OCI-LY7 (cell line): ENCODE measurements at regions not wholly inside any gene's neighbourhood (a gene's known extent, or its start where the extent isn't known, plus 50 kb on each side); places are given as distances from the start of the nearest gene placed in this dataset.

Experiments used
- BruUV-seq: library from RNA; stranded (reverse); fragments of 400-500 nt; replicated peaks from 2 replicates; lab custom pipeline; 2021; lab: Mats Ljungman, UMichigan
- CTCF ChIA-PET: fragments of 300-600 bp; sonication (Branson Sonifier 250); formaldehyde crosslinking; loops from one replicate; lab custom pipeline; 2022; ENCODE audit warnings: antibody characterized with exemption; ENCODE audit not compliant: unreplicated experiment; lab: Charles Lee
- POLR2A ChIA-PET: fragments of 300-600 bp; sonication (Branson Sonifier 250); formaldehyde crosslinking; loops from one replicate; lab custom pipeline; 2022; ENCODE audit warnings: antibody characterized with exemption; lab: Charles Lee
- DNase-seq: peaks from one replicate; pipeline ENCODE4 v3.0.0-alpha.2; 2015; ENCODE audit warnings: low spot score
- H2AFZ ChIP-seq: fragments of 200-600 bp; sonication (generic), shearing (Covaris generic); 2 replicates; pipeline ENCODE4 v1.6.1; 2014; ENCODE audit warnings: mild to moderate bottlenecking, antibody characterized with exemption, low read length, moderate library complexity
- H3K27ac ChIP-seq: fragments of 200-600 bp; sonication (generic); 2 replicates; pipeline ENCODE4 v1.5.1; 2014; ENCODE audit warnings: mixed run types, low read depth, mild to moderate bottlenecking, moderate library complexity, low read length, inconsistent platforms; ENCODE audit not compliant: poor library complexity, severe bottlenecking
- H3K36me3 ChIP-seq: fragments of 200-600 bp; sonication (generic); 2 replicates; pipeline ENCODE4 v1.6.1; 2014; ENCODE audit warnings: mild to moderate bottlenecking, antibody characterized with exemption, low read length, moderate library complexity, mixed read lengths; ENCODE audit not compliant: insufficient read depth
- H3K4me1 ChIP-seq: fragments of 200-600 bp; sonication (generic); 2 replicates; pipeline ENCODE4 v1.5.1; 2014; ENCODE audit warnings: mild to moderate bottlenecking, low read length; ENCODE audit not compliant: insufficient read depth, poor library complexity, severe bottlenecking
- H3K4me2 ChIP-seq: fragments of 200-600 bp; sonication (generic); 2 replicates; pipeline ENCODE4 v1.6.1; 2014; ENCODE audit warnings: mild to moderate bottlenecking, low read length
- H3K4me3 ChIP-seq: fragments of 200-600 bp; sonication (generic); 2 replicates; pipeline ENCODE4 v1.5.1; 2014; ENCODE audit warnings: mild to moderate bottlenecking, low read depth, low read length; ENCODE audit not compliant: poor library complexity, severe bottlenecking
- H3K79me2 ChIP-seq: fragments of 200-600 bp; sonication (generic); 2 replicates; pipeline ENCODE4 v1.6.1; 2016; ENCODE audit warnings: low read depth, mild to moderate bottlenecking, low read length, moderate library complexity, mixed read lengths; ENCODE audit not compliant: insufficient read depth
- H3K9me2 ChIP-seq: fragments of 200-600 bp; sonication (generic); 2 replicates; pipeline ENCODE4 v1.6.1; 2016; ENCODE audit warnings: mild to moderate bottlenecking, low read length, mixed read lengths; ENCODE audit not compliant: insufficient read depth
- H3K9me3 ChIP-seq: fragments of 200-600 bp; sonication (generic); 2 replicates; pipeline ENCODE4 v1.6.1; 2014; ENCODE audit warnings: mild to moderate bottlenecking, mixed run types, low read length, mixed read lengths
- H4K20me1 ChIP-seq: fragments of 200-600 bp; sonication (generic); 2 replicates; pipeline ENCODE4 v1.6.1; 2014; ENCODE audit warnings: mild to moderate bottlenecking, antibody characterized with exemption, low read length, moderate library complexity, mixed read lengths; ENCODE audit not compliant: insufficient read depth
- CTCF ChIP-seq: fragments of 200-600 bp; sonication (generic); conservative IDR thresholded peaks from 2 replicates; pipeline ENCODE4 v1.5.1; 2014; ENCODE audit warnings: mild to moderate bottlenecking, antibody characterized with exemption, low read length, moderate library complexity, mixed read lengths
- EZH2phosphoT487 ChIP-seq: fragments of 200-600 bp; sonication (generic); IDR thresholded peaks from 2 replicates; pipeline ENCODE4 v1.6.1; 2018; ENCODE audit warnings: low read depth, borderline replicate concordance, mild to moderate bottlenecking, mixed run types, antibody characterized with exemption, low read length, moderate library complexity, mixed read lengths
- intact Hi-C: fragments of 100-400 bp; cut with micrococcal nuclease; formaldehyde crosslinking; loops from one replicate; pipeline ENCODE4 v1.10.0; 2022; ENCODE audit not compliant: unreplicated experiment

GRCh38 chr13:66180836-66181235, 1049.3 kb downstream of the PCDH9 start:
- no peaks in the 10 kb centered on the region for H3K79me2 ChIP-seq
- CTCF ChIA-PET = no interaction called here
- no peaks in the 10 kb centered on the region; the same call in 1 of the 2 replicates for H3K9me3 ChIP-seq
- H3K4me2 ChIP-seq = no peak overlapping the region
- intact Hi-C loops = no loop called here
- DNase-seq = no peak
- no peaks in the 10 kb centered on the region for H3K36me3 ChIP-seq
- no peaks in the 10 kb centered on the region for H3K4me1 ChIP-seq
- H3K9me2 ChIP-seq = no peaks in the 10 kb centered on the region
- H2AFZ ChIP-seq = no peak overlapping the region
- no peaks in the 10 kb centered on the region for H4K20me1 ChIP-seq
- POLR2A ChIA-PET = interaction anchor here (1.1 to 1.8 kb wide), 2 partner anchors 11 to 20 kb away, joined by 3 to 4 read pairs; no protein-coding TSS in a partner anchor
- no peak overlapping the region for H3K4me3 ChIP-seq
- H3K27ac ChIP-seq = no peak overlapping the region
- no peak for TF ChIP-seq EZH2phosphoT487
- TF ChIP-seq CTCF = no peak
- no TSS peak for BruUV-seq

DNA sequence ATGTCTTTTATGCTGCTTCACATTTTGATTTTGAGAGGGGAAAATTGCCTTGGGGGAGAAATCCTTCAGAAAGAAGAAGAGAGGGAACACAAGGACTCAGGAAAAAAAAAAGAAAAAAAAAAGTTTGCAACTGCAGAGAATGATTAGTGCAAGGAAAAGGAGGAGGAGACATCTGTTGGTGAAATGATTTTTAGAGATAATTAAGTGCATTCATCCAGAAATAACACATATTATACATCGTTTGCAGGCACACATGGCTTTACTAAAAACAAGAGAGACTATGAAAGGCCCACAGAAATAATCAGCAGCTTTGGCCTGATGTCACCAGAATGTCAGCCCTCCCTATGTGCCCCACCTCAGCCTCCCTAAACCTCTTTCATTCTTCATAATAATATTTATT, 1058.2 kb downstream of the PCDH9 start:
- no TSS peak for BruUV-seq
- ChIA-PET CTCF (no interaction called here), POLR2A (interaction anchor here (1.2 kb wide), 1 partner anchor 33 kb away, joined by 4 read pairs; no protein-coding TSS in a partner anchor)
- no peak for TF ChIP-seq EZH2phosphoT487
- no peak for TF ChIP-seq CTCF
- no peak overlapping the region for H3K27ac ChIP-seq
- DNase-seq = no peak
- no peaks in the 10 kb centered on the region for H3K79me2 ChIP-seq
- no peaks in the 10 kb centered on the region for H4K20me1 ChIP-seq
- H3K4me1 ChIP-seq = no peaks in the 10 kb centered on the region
- H3K9me3 ChIP-seq = no peaks in the 10 kb centered on the region
- H3K36me3 ChIP-seq = no peaks in the 10 kb centered on the region
- no peak overlapping the region for H3K4me2 ChIP-seq
- no peak overlapping the region for H3K4me3 ChIP-seq
- intact Hi-C loops = no loop called here
- no peaks in the 10 kb centered on the region for H3K9me2 ChIP-seq
- no peak overlapping the region for H2AFZ ChIP-seq

DNA sequence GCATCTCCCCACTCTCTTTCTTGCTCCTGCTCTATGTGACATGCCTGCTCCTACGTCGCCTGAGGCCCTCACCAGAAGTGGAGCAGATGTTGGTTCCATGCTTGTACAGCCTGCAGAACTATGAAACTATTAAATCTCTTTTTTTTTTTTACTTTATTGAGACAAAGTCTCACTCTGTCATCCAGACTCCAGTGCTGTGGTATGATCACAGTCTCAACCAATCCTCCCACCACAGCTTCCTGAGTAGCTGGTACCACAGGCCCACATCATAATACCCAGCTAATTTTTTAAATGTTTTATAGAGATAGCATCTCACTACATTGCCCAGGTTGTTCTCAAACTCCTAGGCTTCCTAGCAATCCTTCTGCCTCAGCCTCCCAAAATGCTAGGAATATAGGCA, 1067.7 kb downstream of the PCDH9 start:
- H4K20me1 ChIP-seq = no peaks in the 10 kb centered on the region
- H3K9me3 ChIP-seq = no peaks in the 10 kb centered on the region
- H3K36me3 ChIP-seq = no peaks in the 10 kb centered on the region
- no peak overlapping the region for H3K4me3 ChIP-seq
- H3K4me1 ChIP-seq = peaks cover 5% of the 10 kb centered on the region
- no peaks in the 10 kb centered on the region for H3K79me2 ChIP-seq
- TF ChIP-seq CTCF = no peak
- no peak for TF ChIP-seq EZH2phosphoT487
- no peak overlapping the region for H3K27ac ChIP-seq
- no peaks in the 10 kb centered on the region for H3K9me2 ChIP-seq
- intact Hi-C loops = no loop called here
- DNase-seq = no peak
- no peak overlapping the region for H3K4me2 ChIP-seq
- POLR2A ChIA-PET = no interaction called here
- H2AFZ ChIP-seq = no peak overlapping the region
- BruUV-seq = no TSS peak
- CTCF ChIA-PET = no interaction called here
